ENCODE measurements at regions not wholly inside any gene's neighbourhood (a gene's known extent, or its start where the extent isn't known, plus 50 kb on each side); places are given as distances from the start of the nearest gene placed in this dataset.

DNA sequence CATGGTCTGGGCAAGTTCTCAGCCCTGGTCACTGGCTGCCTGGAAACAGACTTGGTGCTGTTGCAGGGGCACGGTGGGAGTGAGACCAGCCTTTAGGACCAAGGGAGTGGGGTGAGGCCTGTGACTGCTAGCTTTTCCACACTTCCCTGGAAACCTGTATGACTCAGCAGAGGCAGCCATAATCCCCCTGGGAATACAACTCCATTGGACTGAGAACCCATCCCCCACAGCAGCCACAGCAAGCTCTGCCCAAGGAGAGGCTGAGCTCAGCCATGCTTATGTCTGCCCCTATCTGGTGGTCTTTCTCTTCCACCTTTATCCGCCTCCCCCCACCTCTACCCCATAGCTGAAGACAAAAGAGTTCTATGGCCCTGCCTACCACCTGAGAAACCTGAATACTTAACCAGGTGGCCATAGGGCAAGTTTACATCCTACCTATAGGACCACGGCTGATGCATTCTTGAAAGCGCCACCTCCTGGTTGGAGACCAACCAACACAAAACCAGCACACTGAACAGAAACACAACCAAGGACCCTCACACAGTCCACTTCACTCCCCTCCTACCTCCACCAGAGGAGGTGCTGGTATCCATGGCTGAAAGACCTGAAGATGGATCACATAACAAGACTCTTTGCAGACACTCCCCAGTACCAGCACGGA is 816.2 kb upstream of the SOX9 start:
- intact Hi-C loops (cut with micrococcal nuclease) = no loop called here

- intact Hi-C loops (cut with micrococcal nuclease) = no loop called here
Observed at GRCh38 chr17:71313866-71314265, 807.0 kb upstream of the SOX9 start.

DNA sequence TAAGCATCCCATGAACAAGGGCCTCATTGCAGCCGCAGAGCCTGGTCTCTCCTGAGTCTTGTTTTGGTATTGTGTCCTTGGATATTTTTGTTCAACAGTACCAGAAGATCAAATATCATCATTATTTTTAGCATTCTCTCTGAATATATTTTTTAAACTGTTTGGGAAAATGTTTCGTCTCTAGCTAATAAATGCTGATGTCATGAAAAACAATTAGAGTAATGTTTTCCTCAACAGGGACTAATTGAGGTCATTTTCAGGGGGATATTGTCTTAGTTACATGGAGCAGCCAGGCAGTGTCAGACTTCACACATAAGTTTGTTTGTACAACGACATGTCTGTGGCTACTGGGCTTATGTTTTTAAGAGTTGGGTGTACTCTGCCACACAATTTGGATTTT is 805.3 kb upstream of the SOX9 start:
- intact Hi-C loops (cut with micrococcal nuclease) = no loop called here

- intact Hi-C loops (cut with micrococcal nuclease) = no loop called here
Observed at GRCh38 chr17:71316176-71316897, 804.5 kb upstream of the SOX9 start.

GRCh38 chr17:71320009-71320796 is 800.6 kb upstream of the SOX9 start:
- intact Hi-C loops (cut with micrococcal nuclease) = no loop called here

DNA sequence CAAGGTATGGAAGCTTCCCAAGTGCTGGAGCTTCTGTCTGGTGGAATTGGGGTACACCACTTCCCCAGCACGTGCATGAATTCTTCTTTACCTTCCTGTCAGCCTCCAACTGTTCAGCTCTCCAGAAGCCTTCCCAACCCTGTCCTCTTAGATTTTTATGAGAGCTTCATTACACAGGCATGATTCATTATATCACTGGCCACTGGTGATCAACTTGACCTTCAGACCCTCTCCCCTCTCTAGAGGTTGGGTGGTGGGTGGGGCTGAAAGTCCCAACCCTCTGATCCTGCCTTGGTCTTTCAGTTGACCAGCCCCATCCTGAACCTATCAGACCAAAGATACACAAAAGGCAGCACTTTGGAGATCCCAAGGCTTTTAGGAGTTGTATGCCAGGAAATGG is 795.7 kb upstream of the SOX9 start:
- intact Hi-C loops (cut with micrococcal nuclease) = no loop called here

GRCh38 chr17:71325886-71326285 is 794.9 kb upstream of the SOX9 start:
- intact Hi-C loops (cut with micrococcal nuclease) = no loop called here

- intact Hi-C loops (cut with micrococcal nuclease) = no loop called here
Observed at GRCh38 chr17:71327376-71328059, 793.3 kb upstream of the SOX9 start.

DNA sequence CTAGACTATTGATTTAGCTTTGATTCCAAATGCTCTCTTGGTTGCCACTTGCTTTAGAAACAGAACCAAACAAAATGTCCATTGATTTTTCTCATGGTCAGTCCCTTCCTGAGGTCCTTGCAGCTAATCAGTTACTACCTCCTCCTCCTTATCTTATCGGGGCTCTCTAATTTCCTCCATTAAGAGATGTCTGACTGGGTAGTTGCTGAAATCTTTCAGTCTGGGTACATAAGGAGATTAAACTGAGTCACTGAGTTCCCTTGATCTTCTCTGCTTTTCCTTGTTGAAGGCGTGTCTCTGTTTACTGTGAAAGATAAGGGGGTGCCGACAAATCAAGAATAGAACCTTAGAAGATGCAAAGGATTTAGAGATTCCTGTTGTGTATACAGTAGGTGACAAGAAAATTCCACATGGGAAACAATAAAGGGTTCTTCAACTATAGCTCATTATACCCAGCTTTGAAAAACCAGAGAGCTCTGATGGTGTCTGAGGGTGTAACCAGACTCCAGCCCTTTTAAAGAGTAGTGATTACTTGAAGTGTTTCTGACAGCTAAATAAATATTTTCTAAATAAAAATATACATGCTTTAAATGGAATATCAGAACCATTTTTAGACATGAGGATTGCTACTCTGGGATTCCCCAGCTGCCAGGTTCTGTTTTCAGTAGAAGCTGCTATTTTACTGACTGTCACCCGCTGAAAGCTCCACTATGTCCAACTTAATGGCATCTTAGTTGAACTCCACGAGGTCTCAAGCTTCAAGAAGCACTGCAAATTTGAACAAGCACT is 791.3 kb upstream of the SOX9 start:
- intact Hi-C loops (cut with micrococcal nuclease) = no loop called here

DNA sequence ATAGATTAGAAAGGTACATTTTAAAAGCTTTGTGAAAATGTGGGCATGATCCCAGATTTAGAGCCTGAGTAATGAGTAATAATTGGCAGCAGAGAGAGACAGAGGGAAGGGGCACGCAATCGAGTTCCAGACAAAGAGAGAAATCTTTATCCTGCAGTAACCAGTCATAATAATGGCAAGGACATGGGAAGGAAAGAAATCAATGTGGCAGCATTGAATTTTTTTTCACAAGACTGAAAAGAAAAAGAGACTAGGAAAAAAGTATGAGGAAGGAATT is 790.8 kb upstream of the SOX9 start:
- intact Hi-C loops (cut with micrococcal nuclease) = no loop called here

GRCh38 chr17:71331754-71332325 is 789.0 kb upstream of the SOX9 start:
- intact Hi-C loops (cut with micrococcal nuclease) = no loop called here

- intact Hi-C loops (cut with micrococcal nuclease) = no loop called here
Observed at GRCh38 chr17:71334048-71334751, 786.6 kb upstream of the SOX9 start.

GRCh38 chr17:71335212-71335611 is 785.6 kb upstream of the SOX9 start:
- intact Hi-C loops (cut with micrococcal nuclease) = no loop called here

DNA sequence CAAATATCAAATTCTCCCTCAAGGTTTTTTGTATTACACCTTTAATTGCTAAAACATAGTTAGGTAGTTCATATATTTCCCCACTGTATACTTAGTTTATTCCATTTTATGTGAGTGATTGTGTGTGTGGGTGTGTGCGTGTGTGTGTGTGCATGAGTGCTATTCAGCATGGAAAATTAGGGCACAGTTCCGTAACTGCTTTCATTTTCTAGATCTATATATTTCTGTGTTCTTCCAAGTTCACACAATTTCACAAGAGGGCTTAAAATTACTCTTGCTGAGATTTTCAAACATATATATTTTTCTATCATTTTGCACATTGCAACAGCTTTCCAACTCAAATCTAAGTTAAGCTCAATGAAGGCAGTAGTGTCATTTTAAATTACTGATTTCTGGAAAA is 782.9 kb upstream of the SOX9 start:
- intact Hi-C loops (cut with micrococcal nuclease) = no loop called here

DNA sequence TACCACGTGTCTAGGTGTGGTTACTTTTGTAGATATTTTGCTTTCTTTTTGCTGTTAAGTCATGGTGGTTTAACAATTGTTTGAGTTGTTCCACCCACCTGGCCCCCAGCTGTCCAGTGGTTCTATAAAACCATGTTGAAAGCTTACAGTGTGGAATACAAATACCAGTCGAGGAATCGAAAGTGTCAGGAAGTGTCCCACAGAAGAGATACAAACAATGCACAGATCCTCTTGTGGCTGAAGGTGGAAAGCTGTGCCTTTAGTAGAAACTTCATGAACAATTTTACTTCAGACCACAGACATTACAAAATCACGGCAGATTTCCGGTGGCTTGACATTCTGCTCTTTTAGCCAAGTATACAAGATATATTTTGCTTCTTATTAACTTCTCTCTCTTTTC is 782.4 kb upstream of the SOX9 start:
- intact Hi-C loops (cut with micrococcal nuclease) = no loop called here

- intact Hi-C loops (cut with micrococcal nuclease) = no loop called here
Observed at GRCh38 chr17:71339206-71339605, 781.6 kb upstream of the SOX9 start.

DNA sequence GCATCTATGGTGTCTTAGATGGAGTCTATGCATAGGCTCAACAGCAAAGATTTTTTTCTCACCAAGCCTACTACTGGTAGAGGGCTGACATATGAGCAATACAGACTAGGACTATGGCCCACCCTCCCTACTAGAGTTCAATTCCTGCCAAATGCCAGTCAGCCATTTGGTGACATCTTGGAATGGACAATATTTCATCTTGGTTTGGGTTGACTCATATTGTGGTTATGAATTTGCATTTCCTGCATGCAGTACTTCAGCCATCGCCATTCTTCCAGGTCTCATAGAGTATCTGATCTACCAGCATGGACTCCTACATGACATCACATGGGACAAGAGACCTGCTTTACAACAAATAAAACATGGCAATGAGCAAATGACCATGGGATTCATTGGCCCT is 778.1 kb upstream of the SOX9 start:
- intact Hi-C loops (cut with micrococcal nuclease) = no loop called here

GRCh38 chr17:71349908-71350600 is 770.8 kb upstream of the SOX9 start:
- intact Hi-C loops (cut with micrococcal nuclease) = no loop called here

DNA sequence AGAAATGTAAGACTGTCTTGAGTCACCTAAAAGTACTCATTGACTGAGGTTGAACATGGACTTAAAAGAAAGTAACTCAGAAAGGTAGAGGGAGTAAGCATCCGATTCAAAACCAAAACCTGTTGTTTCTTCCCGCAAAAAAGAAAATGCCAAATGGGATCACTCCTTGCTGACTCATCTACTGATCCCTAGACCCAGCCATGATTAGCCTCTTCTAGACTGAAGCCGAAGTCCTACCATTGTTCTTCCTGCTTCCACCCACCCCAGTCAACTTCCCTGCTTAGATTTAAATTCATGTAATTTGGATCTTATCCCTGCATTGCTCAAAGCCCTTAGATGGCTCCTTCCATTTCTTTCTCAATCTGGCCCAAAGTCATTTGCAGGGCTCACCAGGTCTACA is 760.5 kb upstream of the SOX9 start:
- intact Hi-C loops (cut with micrococcal nuclease) = no loop called here
